OCI-LY3 (cell line): ENCODE measurements at regions not wholly inside any gene's neighbourhood (a gene's known extent, or its start where the extent isn't known, plus 50 kb on each side); places are given as distances from the start of the nearest gene placed in this dataset.

ENCODE experiments used
- CTCF ChIP-seq: fragments of 200-600, 300-600 bp; sonication (generic); IDR thresholded peaks from 2 replicates; pipeline ENCODE4 v1.5.1; 2014; ENCODE audit warnings: antibody characterized with exemption, low read length, low read depth
- EZH2phosphoT487 ChIP-seq: fragments of 200-600 bp; shearing (Covaris generic); IDR thresholded peaks from 2 replicates; pipeline ENCODE4 v1.6.1; 2018; ENCODE audit warnings: antibody characterized with exemption, mixed run types, low read depth

DNA sequence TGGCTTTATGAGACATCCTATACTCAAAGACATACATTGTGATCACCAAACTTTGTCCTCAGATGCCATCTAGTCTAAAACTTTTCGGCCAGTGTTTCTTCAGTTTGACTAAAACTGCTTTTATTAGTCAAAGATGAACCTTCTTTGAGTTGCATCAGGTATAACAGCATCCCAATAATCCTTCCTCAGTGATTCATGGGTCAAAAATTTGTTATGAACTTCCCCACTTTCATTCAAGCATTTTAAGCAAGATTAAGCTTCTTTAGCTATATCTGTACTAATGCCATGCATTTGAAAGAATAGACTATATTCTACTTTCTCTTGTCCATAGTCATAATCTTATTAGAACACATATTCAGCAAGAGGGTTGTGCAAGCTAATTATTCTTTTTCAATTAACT lies 1070.4 kb upstream of the ADGRL3 start:
- TF ChIP-seq CTCF (no peak), EZH2phosphoT487 (no peak)
